Transverse colon (tissue), 4 donors: ENCODE measurements at regions not wholly inside any gene's neighbourhood (a gene's known extent, or its start where the extent isn't known, plus 50 kb on each side); places are given as distances from the start of the nearest gene placed in this dataset.

Experiments
- DNase-seq: peaks from one replicate; pipeline ENCODE4 v3.0.0-alpha.2; 2019
- H3K27ac ChIP-seq, 4 donors: fragments of 200-600 bp; sonication (generic); 2 replicates each; pipeline ENCODE4 v1.5.1; 2016 to 2018; ENCODE audit warnings: inconsistent platforms in 4 of 4
- H3K27me3 ChIP-seq: fragments of 200-600 bp; sonication (generic); 2 replicates; pipeline ENCODE4 v1.5.1; 2017; ENCODE audit warnings: inconsistent platforms
- H3K36me3 ChIP-seq, 4 donors: fragments of 200-600 bp; sonication (generic); 2 replicates each; pipeline ENCODE4 v1.5.1; 2017 to 2019; ENCODE audit warnings: inconsistent platforms in 4 of 4
- H3K4me1 ChIP-seq, 4 donors: fragments of 200-600 bp; sonication (generic); 2 replicates each; pipeline ENCODE4 v1.5.1; 2017 to 2020; ENCODE audit warnings: inconsistent platforms in 4 of 4
- H3K4me3 ChIP-seq, 4 donors: fragments of 200-600 bp; sonication (generic); 1 replicate in 1 of 4; 2 replicates in 3 of 4; pipeline versions ENCODE4 v1.5.1 to v1.6.1; 2017 to 2019; ENCODE audit warnings: inconsistent platforms in 4 of 4
- H3K9me3 ChIP-seq, 2 donors: fragments of 200-600 bp; sonication (generic); 2 replicates each; pipeline ENCODE4 v1.5.1; 2017 to 2019; ENCODE audit warnings: inconsistent platforms in 2 of 2
- CTCF ChIP-seq, 5 experiments: fragments of 200-600 bp in 3 of 5; fragments of 450-650 bp in 2 of 5; sonication (generic) in 3 of 5; IDR thresholded peaks; 1 replicate in 2 of 5; 2 replicates in 3 of 5; pipeline ENCODE4 v1.5.1; 2016 to 2017; ENCODE audit warnings: antibody characterized with exemption in 5 of 5, inconsistent platforms in 3 of 5, mild to moderate bottlenecking in 2 of 5, moderate library complexity in 1 of 5
- EP300 ChIP-seq: sonication (generic); formaldehyde crosslinking; IDR thresholded peaks from one replicate; pipeline ENCODE4 v1.6.1; 2017; ENCODE audit warnings: antibody characterized with exemption, low read depth
- POLR2A ChIP-seq: fragments of 450-650 bp; IDR thresholded peaks from one replicate; pipeline ENCODE4 v1.6.1; 2016; ENCODE audit warnings: antibody characterized with exemption, mild to moderate bottlenecking, moderate library complexity
- POLR2AphosphoS5 ChIP-seq, 3 donors: sonication (generic); formaldehyde crosslinking; IDR thresholded peaks; one replicate each; pipeline ENCODE4 v1.6.1; 2016; ENCODE audit warnings: antibody characterized with exemption in 3 of 3
- WGBS, 2 donors: methylation state at CpG; one replicate each; pipeline ENCODE4 v1.1.5; 2018; ENCODE audit warnings: low coverage in 1 of 2; 5-methylcytosine and 5-hydroxymethylcytosine counted together
- in situ Hi-C, 4 donors: fragments of 200-750 bp; cut with MboI; loops; one replicate each; pipeline versions ENCODE4 v1.15.0 to v1.15.1; 2017; ENCODE audit warnings: low sequenced_read_pairs in 3 of 4, low pct_ligation_motif_present in 1 of 4, low pct_unique_long_range_greater_than_20kb in 1 of 4
- intact Hi-C: fragments of 100-400 bp; cut with DNase I; formaldehyde crosslinking; loops from one replicate; pipeline ENCODE4 v1.15.1; 2023; ENCODE audit warnings: low total_unique reads

GRCh38 chr7:145088111-145088745, 252.4 kb upstream of the TPK1 start:
- H3K9me3 ChIP-seq: no peaks in the 10 kb centered on the region
- TF ChIP-seq POLR2AphosphoS5 (IDR thresholded peaks at IDR 0.05): no peak
- no peak for TF ChIP-seq POLR2A
- no peak for TF ChIP-seq CTCF (IDR thresholded peaks at IDR 0.05)
- no peak for TF ChIP-seq EP300
- no peak overlapping the region for H3K27ac ChIP-seq
- H3K27me3 ChIP-seq: no peaks in the 10 kb centered on the region
- no peak for DNase-seq
- no peaks in the 10 kb centered on the region for H3K4me1 ChIP-seq
- in situ Hi-C loops: no loop called here
- H3K4me3 ChIP-seq: no peak overlapping the region
- WGBS, 2 donors: 60% methylated on average over 2 to 3 of the region's 3 CpGs
- intact Hi-C loops: no loop called here
- no peaks in the 10 kb centered on the region for H3K36me3 ChIP-seq

- intact Hi-C loops: no loop called here
- no peaks in the 10 kb centered on the region for H3K9me3 ChIP-seq
- no peak for DNase-seq
- no peak for TF ChIP-seq POLR2AphosphoS5 (IDR thresholded peaks at IDR 0.05)
- TF ChIP-seq CTCF (IDR thresholded peaks at IDR 0.05): no peak
- no peak for TF ChIP-seq EP300
- TF ChIP-seq POLR2A: no peak
- H3K27me3 ChIP-seq: no peaks in the 10 kb centered on the region
- in situ Hi-C loops: no loop called here
- no peak overlapping the region for H3K27ac ChIP-seq
- H3K36me3 ChIP-seq: no peaks in the 10 kb centered on the region
- WGBS, 2 donors: 62 to 65% methylated on average over 2 to 6 of the region's 6 CpGs
- H3K4me3 ChIP-seq: no peak overlapping the region
- no peaks in the 10 kb centered on the region for H3K4me1 ChIP-seq
Observed at GRCh38 chr7:145082366-145083161, 246.7 kb upstream of the TPK1 start.

- 17 to 52% methylated on average over 1 to 2 of the region's 2 CpGs for WGBS, 2 donors
- no peaks in the 10 kb centered on the region for H3K36me3 ChIP-seq
- TF ChIP-seq EP300 (no peak), POLR2AphosphoS5 (IDR thresholded peaks at IDR 0.05) (no peak), POLR2A (no peak), CTCF (IDR thresholded peaks at IDR 0.05) (no peak)
- in situ Hi-C loops (no loop called here), intact Hi-C loops (no loop called here)
- no peaks in the 10 kb centered on the region for H3K27me3 ChIP-seq
- H3K9me3 ChIP-seq: no peaks in the 10 kb centered on the region
- no peak overlapping the region for H3K4me3 ChIP-seq
- DNase-seq: no peak
- no peaks in the 10 kb centered on the region for H3K4me1 ChIP-seq
- H3K27ac ChIP-seq: no peak overlapping the region
Observed at GRCh38 chr7:145065473-145065872, 229.6 kb upstream of the TPK1 start.

DNA sequence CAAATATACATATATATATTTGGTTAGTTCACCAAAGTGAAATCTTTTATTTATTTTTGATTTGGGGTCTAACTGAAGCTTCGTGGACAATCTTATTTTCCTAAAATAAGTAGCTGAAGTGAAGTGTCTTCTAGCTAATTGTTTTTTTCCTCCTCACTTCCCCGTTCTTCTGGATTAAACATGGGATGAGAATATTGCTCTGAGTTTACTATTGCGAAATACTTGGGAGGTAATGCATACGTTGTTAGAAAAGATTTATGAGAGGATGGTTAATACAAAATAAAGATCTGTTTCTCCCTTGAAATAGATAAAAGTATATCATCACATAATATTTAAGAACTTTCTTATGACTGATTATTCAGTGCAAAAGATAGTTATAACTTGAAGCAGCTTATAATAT, 228.3 kb upstream of the TPK1 start:
- in situ Hi-C loops: no loop called here
- 34 to 42% methylated on average over 4 of the region's 4 CpGs for WGBS, 2 donors
- DNase-seq: no peak
- TF ChIP-seq EP300 (no peak), POLR2A (no peak), CTCF (IDR thresholded peaks at IDR 0.05) (no peak), POLR2AphosphoS5 (IDR thresholded peaks at IDR 0.05) (no peak)
- H3K27me3 ChIP-seq: no peaks in the 10 kb centered on the region
- no peaks in the 10 kb centered on the region for H3K9me3 ChIP-seq
- H3K27ac ChIP-seq: no peak overlapping the region
- H3K4me1 ChIP-seq: no peaks in the 10 kb centered on the region
- no peak overlapping the region for H3K4me3 ChIP-seq
- H3K36me3 ChIP-seq: no peaks in the 10 kb centered on the region
- intact Hi-C loops: no loop called here
